Astrocyte (in vitro differentiated cells and primary cell): ENCODE measurements at regions not wholly inside any gene's neighbourhood (a gene's known extent, or its start where the extent isn't known, plus 50 kb on each side); places are given as distances from the start of the nearest gene placed in this dataset.

Experiments used
- CTCF ChIP-seq: IDR thresholded peaks from 2 replicates; pipeline ENCODE4 v1.5.1; 2011; ENCODE audit warnings: low read depth, mild to moderate bottlenecking, inconsistent platforms, low read length, moderate library complexity; ENCODE audit not compliant: insufficient read depth
- EZH2 ChIP-seq: IDR thresholded peaks from 2 replicates; pipeline ENCODE4 v1.6.1; 2012; ENCODE audit warnings: mild to moderate bottlenecking, low read length, inconsistent platforms; ENCODE audit not compliant: insufficient read depth

GRCh38 chr10:105615715-105616365 is 974.8 kb downstream of the SORCS3 start:
- TF ChIP-seq EZH2 (no peak), CTCF (no peak)
